Bone marrow (tissue), 2 donors: ENCODE measurements at regions not wholly inside any gene's neighbourhood (a gene's known extent, or its start where the extent isn't known, plus 50 kb on each side); places are given as distances from the start of the nearest gene placed in this dataset.
"Not testable (repeated sequence)": the region's sequence is repeated elsewhere in the genome, so short reads cannot be mapped to it uniquely, and the experiment has no call there.

Source experiments
- DNase-seq, 2 donors: peaks; one replicate each; lab custom pipeline; 2025; lab: John Stamatoyannopoulos, UW

GRCh38 chr6:167229586-167229985 lies 61.5 kb upstream of the UNC93A start:
- no peak for DNase-seq

GRCh38 chr6:167230288-167230687 lies 60.8 kb upstream of the UNC93A start:
- DNase-seq = no peak

- DNase-seq = no peak
Measured at GRCh38 chr6:167232356-167232755, 58.8 kb upstream of the UNC93A start.

- DNase-seq = no peak
Measured at GRCh38 chr6:167233490-167233889, 57.6 kb upstream of the UNC93A start.

GRCh38 chr6:167234576-167234975 lies 56.5 kb upstream of the UNC93A start:
- not testable (repeated sequence) for DNase-seq

- no peak for DNase-seq
Measured at GRCh38 chr6:167235005-167235404, 56.1 kb upstream of the UNC93A start.

GRCh38 chr6:167235421-167236238 lies 55.5 kb upstream of the UNC93A start:
- no peak for DNase-seq

GRCh38 chr6:167236239-167236571 lies 54.9 kb upstream of the UNC93A start:
- no peak for DNase-seq

GRCh38 chr6:167237438-167238145 lies 53.5 kb upstream of the UNC93A start:
- no peak for DNase-seq

GRCh38 chr6:167238146-167238693 lies 52.9 kb upstream of the UNC93A start:
- DNase-seq = no peak

GRCh38 chr6:167238694-167239467 lies 52.2 kb upstream of the UNC93A start:
- DNase-seq = no peak

GRCh38 chr6:167239470-167239869 lies 51.6 kb upstream of the UNC93A start:
- not testable (repeated sequence) for DNase-seq

GRCh38 chr6:167240034-167240541 lies 51.0 kb upstream of the UNC93A start:
- DNase-seq = no peak
